Activated T-cell treated with anti-CD3 and anti-CD28 coated beads, Interleukin-2, amount 50 U/mL, for 72 hours (primary cell): ENCODE measurements at regions not wholly inside any gene's neighbourhood (a gene's known extent, or its start where the extent isn't known, plus 50 kb on each side); places are given as distances from the start of the nearest gene placed in this dataset.

ENCODE experiments used
- ATAC-seq, 2 donors: fragments of 150-1000 bp; cut with Tn5 transposase; replicated peaks in 1 of 2; 2 replicates each; pipeline ENCODE4 v1.10.0; 2021; ENCODE audit warnings: moderate library complexity in 2 of 2, mild to moderate bottlenecking in 1 of 2
- DNase-seq, 2 donors: peaks; one replicate each; pipeline ENCODE4 v3.0.0; 2021 to 2022; ENCODE audit warnings: mixed read lengths in 1 of 2
- H3K27ac Mint-ChIP-seq: one replicate; pipeline ENCODE4 v1.8.0; 2022; ENCODE audit warnings: mild to moderate bottlenecking, moderate library complexity, mixed read lengths
- H3K27me3 Mint-ChIP-seq: one replicate; pipeline ENCODE4 v1.8.0; 2022; ENCODE audit warnings: low read depth, mixed read lengths
- H3K36me3 Mint-ChIP-seq, 2 donors: one replicate each; pipeline ENCODE4 v1.8.0; 2022; ENCODE audit warnings: mixed read lengths in 2 of 2, mild to moderate bottlenecking in 1 of 2; ENCODE audit not compliant: insufficient read depth in 2 of 2
- H3K4me1 Mint-ChIP-seq: one replicate; pipeline ENCODE4 v1.8.0; 2022; ENCODE audit warnings: low read depth, mixed read lengths
- H3K4me3 Mint-ChIP-seq, 2 donors: one replicate each; pipeline ENCODE4 v1.8.0; 2022; ENCODE audit warnings: mild to moderate bottlenecking in 2 of 2, mixed read lengths in 2 of 2, moderate library complexity in 2 of 2
- H3K9me3 Mint-ChIP-seq, 2 donors: one replicate each; pipeline ENCODE4 v1.8.0; 2022; ENCODE audit warnings: mixed read lengths in 2 of 2

GRCh38 chr7:20038676-20039075 lies 178.5 kb downstream of the MACC1 start:
- Mint-ChIP-seq H3K9me3 (peaks cover 1 to 2% of the 10 kb centered on the region in 2 donors), H3K36me3 (no peaks in the 10 kb centered on the region), H3K4me1 (no peaks in the 10 kb centered on the region), H3K27me3 (no peaks in the 10 kb centered on the region), H3K27ac (no peak overlapping the region), H3K4me3 (no peak overlapping the region)
- ATAC-seq: no peak
- DNase-seq: no peak

DNA sequence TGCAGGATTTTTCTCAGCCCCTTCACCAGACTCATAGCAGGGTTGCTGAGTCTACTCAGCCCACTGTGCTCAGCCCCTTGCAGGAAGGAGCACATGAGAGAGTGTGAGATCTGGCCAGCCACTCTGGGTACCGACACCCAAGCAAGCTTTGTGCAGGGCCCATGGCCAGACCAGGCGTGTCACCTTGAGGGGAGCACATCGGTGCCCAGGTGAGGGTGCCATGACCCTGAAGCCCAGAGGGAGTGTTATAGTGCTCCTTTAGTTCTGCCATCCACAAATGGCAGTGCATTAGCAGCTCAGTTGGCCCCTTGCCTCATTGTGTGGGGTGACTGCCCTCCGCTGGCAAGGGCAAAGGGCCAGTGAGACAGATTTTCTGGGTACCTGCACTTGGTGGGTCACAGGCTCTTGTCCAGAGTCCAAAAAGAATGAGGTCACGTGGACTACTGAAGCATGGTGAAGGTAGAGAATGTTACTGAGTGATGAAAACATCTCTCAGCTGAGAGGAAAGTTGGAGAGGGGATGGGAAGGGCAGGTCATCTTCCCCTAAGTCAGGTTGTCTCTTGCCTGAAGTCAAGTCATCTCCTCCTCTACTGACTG lies 181.8 kb downstream of the MACC1 start:
- H3K4me3 Mint-ChIP-seq: no peak overlapping the region
- no peak overlapping the region for H3K27ac Mint-ChIP-seq
- DNase-seq (no peak), ATAC-seq (no peak)
- no peaks in the 10 kb centered on the region for H3K27me3 Mint-ChIP-seq
- H3K36me3 Mint-ChIP-seq: no peaks in the 10 kb centered on the region
- H3K4me1 Mint-ChIP-seq: no peaks in the 10 kb centered on the region
- H3K9me3 Mint-ChIP-seq: peaks cover 1 to 2% of the 10 kb centered on the region in 2 donors

DNA sequence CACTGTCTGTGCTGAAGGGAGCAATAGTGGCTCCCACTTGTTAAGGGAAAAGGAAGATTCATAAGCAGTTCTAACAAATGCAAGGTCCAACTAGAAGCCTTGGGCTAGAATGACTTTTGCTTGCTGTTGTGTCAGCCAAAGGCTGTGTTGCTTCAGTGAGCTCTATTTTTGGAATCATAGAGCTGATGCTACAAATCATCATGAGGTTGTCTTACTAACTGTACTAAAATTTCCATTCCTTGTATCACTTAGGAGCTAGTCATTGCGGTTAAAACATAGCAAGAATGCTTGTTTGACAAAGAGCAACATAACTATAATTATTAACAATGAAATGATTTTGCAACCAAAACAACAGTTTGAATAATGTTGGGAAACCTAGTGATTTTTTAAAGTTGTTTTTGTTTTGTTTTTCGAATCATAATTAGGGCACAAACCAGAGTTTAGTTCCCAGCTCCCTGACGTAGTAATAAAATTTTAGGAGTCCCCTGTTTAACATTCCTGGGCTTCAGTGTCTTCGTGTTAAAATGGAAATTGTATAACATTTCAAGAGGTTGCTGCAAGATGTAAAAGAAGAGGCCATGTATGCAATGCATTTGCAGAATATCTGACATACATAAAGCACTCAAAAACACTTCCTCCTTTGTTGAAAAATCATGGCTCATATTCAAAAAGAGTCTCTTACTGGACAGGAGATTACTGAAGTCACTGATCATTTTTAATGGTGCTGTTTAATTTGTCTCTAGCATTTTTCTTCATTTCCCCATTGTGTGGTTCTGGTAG lies 183.4 kb downstream of the MACC1 start:
- ATAC-seq: no peak
- no peak overlapping the region for H3K4me3 Mint-ChIP-seq
- peaks cover 1 to 2% of the 10 kb centered on the region in 2 donors for H3K9me3 Mint-ChIP-seq
- H3K36me3 Mint-ChIP-seq: no peaks in the 10 kb centered on the region
- H3K27me3 Mint-ChIP-seq: no peaks in the 10 kb centered on the region
- no peaks in the 10 kb centered on the region for H3K4me1 Mint-ChIP-seq
- no peak for DNase-seq
- H3K27ac Mint-ChIP-seq: no peak overlapping the region

DNA sequence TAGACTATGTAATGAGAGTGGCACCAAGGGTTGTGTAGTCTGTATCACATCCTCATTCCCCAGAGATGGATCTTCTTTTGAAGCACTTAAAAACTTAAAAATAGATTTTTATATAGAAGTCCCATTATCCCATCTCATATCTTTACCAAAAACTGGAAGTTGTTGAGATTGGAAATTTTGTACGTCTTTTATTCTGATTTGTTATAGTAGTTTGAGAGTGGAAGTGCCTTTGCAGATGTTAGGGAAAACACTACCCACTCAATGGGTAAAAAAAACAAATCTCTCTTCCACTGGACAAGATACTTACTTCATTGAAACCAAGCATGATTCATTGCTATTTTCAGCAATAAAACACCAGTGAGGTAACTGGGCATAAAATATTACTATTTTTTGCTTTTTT lies 184.4 kb downstream of the MACC1 start:
- no peak for DNase-seq
- Mint-ChIP-seq H3K27ac (no peak overlapping the region), H3K36me3 (no peaks in the 10 kb centered on the region), H3K9me3 (peaks cover 0 to 2% of the 10 kb centered on the region in 2 donors), H3K27me3 (no peaks in the 10 kb centered on the region), H3K4me3 (no peak overlapping the region), H3K4me1 (no peaks in the 10 kb centered on the region)
- no peak for ATAC-seq

- H3K9me3 Mint-ChIP-seq: peaks cover 0 to 6% of the 10 kb centered on the region in 2 donors
- no peak for DNase-seq
- no peak for ATAC-seq
- H3K4me3 Mint-ChIP-seq: no peak overlapping the region
- H3K4me1 Mint-ChIP-seq: no peaks in the 10 kb centered on the region
- H3K36me3 Mint-ChIP-seq: no peaks in the 10 kb centered on the region
- no peaks in the 10 kb centered on the region for H3K27me3 Mint-ChIP-seq
- H3K27ac Mint-ChIP-seq: no peak overlapping the region
These were observed 186.2 kb downstream of the MACC1 start for GRCh38 chr7:20030915-20031362.

- H3K4me1 Mint-ChIP-seq: no peaks in the 10 kb centered on the region
- no peak overlapping the region for H3K4me3 Mint-ChIP-seq
- H3K9me3 Mint-ChIP-seq: peaks cover 0 to 6% of the 10 kb centered on the region in 2 donors
- ATAC-seq (no peak), DNase-seq (no peak)
- no peaks in the 10 kb centered on the region for H3K27me3 Mint-ChIP-seq
- no peak overlapping the region for H3K27ac Mint-ChIP-seq
- no peaks in the 10 kb centered on the region for H3K36me3 Mint-ChIP-seq
These were observed 186.8 kb downstream of the MACC1 start for GRCh38 chr7:20030417-20030816.

DNA sequence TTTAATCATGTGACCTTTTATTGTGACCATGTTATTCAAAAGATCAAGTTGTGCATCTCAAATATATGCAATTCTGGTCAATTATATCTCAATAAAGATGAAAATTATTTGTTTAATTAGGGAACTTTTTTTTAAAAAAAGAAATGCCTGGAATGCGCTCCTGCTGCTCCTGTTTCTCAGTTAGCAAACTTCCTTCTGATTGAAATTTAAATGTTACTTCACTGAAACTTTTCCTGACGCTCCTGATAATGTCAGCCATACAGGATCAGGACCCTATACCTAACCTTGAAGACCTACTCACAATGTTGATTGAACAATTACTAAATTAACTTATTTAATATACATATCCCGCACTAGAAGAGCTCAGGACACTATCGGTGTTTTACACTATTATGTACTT lies 190.4 kb downstream of the MACC1 start:
- DNase-seq (no peak), ATAC-seq (no peak)
- Mint-ChIP-seq H3K9me3 (peaks cover 0 to 9% of the 10 kb centered on the region in 2 donors), H3K36me3 (no peaks in the 10 kb centered on the region), H3K4me1 (no peaks in the 10 kb centered on the region), H3K4me3 (no peak overlapping the region), H3K27ac (no peak overlapping the region), H3K27me3 (no peaks in the 10 kb centered on the region)

- peaks cover 9 to 14% of the 10 kb centered on the region in 2 donors for H3K9me3 Mint-ChIP-seq
- no peak for DNase-seq
- no peak overlapping the region for H3K27ac Mint-ChIP-seq
- H3K36me3 Mint-ChIP-seq: no peaks in the 10 kb centered on the region
- H3K4me3 Mint-ChIP-seq: no peak overlapping the region
- no peaks in the 10 kb centered on the region for H3K4me1 Mint-ChIP-seq
- no peaks in the 10 kb centered on the region for H3K27me3 Mint-ChIP-seq
- ATAC-seq: no peak
These were observed 195.4 kb downstream of the MACC1 start for GRCh38 chr7:20021831-20022230.

- Mint-ChIP-seq H3K9me3 (peaks cover 9 to 14% of the 10 kb centered on the region in 2 donors), H3K27me3 (no peaks in the 10 kb centered on the region), H3K36me3 (no peaks in the 10 kb centered on the region), H3K4me3 (no peak overlapping the region), H3K27ac (no peak overlapping the region), H3K4me1 (no peaks in the 10 kb centered on the region)
- ATAC-seq: no peak
- DNase-seq: no peak
These were observed 196.1 kb downstream of the MACC1 start for GRCh38 chr7:20021066-20021465.

GRCh38 chr7:20019757-20020432 lies 197.3 kb downstream of the MACC1 start:
- no peaks in the 10 kb centered on the region for H3K27me3 Mint-ChIP-seq
- H3K4me3 Mint-ChIP-seq: no peak overlapping the region
- H3K27ac Mint-ChIP-seq: no peak overlapping the region
- no peak for DNase-seq
- peaks cover 9 to 12% of the 10 kb centered on the region in 2 donors for H3K9me3 Mint-ChIP-seq
- H3K4me1 Mint-ChIP-seq: no peaks in the 10 kb centered on the region
- ATAC-seq: no peak
- no peaks in the 10 kb centered on the region for H3K36me3 Mint-ChIP-seq

DNA sequence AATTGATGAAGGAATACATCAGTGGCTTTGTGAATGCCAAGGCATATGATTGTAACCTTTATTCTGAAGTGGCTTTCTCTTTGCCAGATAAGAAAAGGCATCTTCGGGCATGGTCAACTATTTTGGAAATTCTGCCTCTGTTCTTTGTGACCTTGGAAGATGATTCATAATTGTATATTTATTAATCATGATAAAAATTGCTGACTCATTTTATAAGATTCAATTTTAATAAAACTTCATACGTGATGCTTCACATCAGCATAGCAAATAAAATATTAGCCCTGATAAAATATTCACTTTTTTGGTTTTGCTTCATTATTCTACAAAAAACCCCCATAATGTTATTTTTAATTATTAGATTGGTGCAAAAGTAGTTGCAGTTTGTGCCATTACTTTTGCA lies 200.5 kb downstream of the MACC1 start:
- Mint-ChIP-seq H3K4me1 (no peaks in the 10 kb centered on the region), H3K36me3 (no peaks in the 10 kb centered on the region), H3K9me3 (peaks cover 9 to 10% of the 10 kb centered on the region in 2 donors), H3K27ac (no peak overlapping the region), H3K27me3 (no peaks in the 10 kb centered on the region), H3K4me3 (no peak overlapping the region)
- DNase-seq: no peak
- ATAC-seq: no peak

GRCh38 chr7:20013536-20013935 lies 203.6 kb downstream of the MACC1 start:
- ATAC-seq: no peak
- Mint-ChIP-seq H3K4me1 (no peaks in the 10 kb centered on the region), H3K9me3 (peaks cover 0 to 10% of the 10 kb centered on the region in 2 donors), H3K36me3 (no peaks in the 10 kb centered on the region), H3K27ac (no peak overlapping the region), H3K4me3 (no peak overlapping the region), H3K27me3 (no peaks in the 10 kb centered on the region)
- DNase-seq: no peak

DNA sequence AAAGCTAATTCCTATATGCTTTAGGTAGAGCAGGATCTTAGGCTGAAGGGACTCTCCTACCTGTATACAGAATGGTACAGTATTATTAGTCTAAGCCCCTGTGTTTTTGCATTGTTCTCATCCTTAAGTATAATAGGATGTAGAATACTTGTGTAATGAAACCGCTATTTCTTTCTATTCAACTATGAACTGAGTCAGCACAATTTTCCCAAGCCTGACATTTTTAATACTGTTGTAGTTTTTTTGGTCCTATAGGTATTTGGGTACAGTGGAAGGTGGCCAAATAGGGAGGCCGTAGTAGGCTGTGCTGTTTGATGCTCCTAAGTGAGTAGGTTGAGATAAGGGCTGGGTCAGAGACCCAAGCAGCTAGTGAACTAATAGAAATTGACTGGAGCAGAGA lies 205.1 kb downstream of the MACC1 start:
- H3K4me1 Mint-ChIP-seq: no peaks in the 10 kb centered on the region
- H3K4me3 Mint-ChIP-seq: no peak overlapping the region
- peaks cover 0 to 13% of the 10 kb centered on the region in 2 donors for H3K9me3 Mint-ChIP-seq
- H3K36me3 Mint-ChIP-seq: no peaks in the 10 kb centered on the region
- no peaks in the 10 kb centered on the region for H3K27me3 Mint-ChIP-seq
- ATAC-seq (no peak), DNase-seq (no peak)
- no peak overlapping the region for H3K27ac Mint-ChIP-seq
